ENCODE measurements at regions not wholly inside any gene's neighbourhood (a gene's known extent, or its start where the extent isn't known, plus 50 kb on each side); places are given as distances from the start of the nearest gene placed in this dataset.

DNA sequence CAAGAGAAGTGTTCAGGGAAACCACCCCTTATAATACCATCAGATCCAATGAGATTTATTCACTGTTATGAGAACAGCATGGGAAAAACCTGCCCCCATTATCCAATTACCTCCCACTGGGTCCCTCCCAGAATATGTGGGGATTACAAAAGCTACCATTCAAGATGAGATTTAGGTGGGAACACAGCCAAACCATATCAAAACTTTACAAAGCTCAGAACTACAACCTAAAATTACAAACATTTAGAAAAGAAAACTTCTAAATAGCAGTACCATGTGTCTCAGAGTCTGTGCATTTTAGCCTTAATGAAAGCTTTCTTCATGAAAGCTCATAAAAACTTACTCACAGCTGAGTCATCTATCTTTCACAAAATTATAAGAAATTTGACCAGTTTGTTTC, 1442.8 kb upstream of the PCDH7 start:
- Histone ChIP-seq H3K27ac (ENCODE audit: low read length) (no peak overlapping the region), H3K4me3 (ENCODE audit: low read depth in 1 of 2, low read length in 2 of 2) (no peak overlapping the region), H3K4me1 (ENCODE audit: control insufficient read depth in 1 of 2, insufficient read depth in 2 of 2, low read length in 2 of 2) (no peaks in the 10 kb centered on the region), H3K36me3 (ENCODE audit: control insufficient read depth in 1 of 2, insufficient read depth in 2 of 2, low read length in 2 of 2) (no peaks in the 10 kb centered on the region), H3K27me3 (ENCODE audit: low read depth, low read length) (no peaks in the 10 kb centered on the region), H3K9me3 (ENCODE audit: control insufficient read depth in 1 of 2, low read length in 2 of 2) (peaks cover 0 to 4% of the 10 kb centered on the region in 2 donors)

DNA sequence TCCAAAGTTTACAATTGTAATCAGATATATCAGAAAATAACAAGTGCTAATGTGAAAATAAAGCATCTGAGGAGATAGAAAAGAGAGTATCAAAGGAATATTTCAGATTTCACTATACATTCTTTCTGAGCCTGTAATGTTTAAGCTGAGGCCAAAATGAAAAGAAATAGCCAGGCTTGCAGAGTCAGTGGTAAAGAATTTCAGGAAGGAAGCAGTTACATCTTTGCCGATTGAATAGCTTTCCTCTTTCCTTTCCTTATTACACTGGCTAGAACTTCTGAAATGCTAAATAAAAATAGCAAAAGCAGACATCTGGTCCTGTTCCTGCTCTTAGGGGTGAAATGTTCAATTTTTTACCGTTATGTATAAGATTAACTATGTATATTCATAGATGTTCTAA, 1441.6 kb upstream of the PCDH7 start:
- Histone ChIP-seq H3K27ac (ENCODE audit: low read length) (no peak overlapping the region), H3K36me3 (ENCODE audit: control insufficient read depth in 1 of 2, insufficient read depth in 2 of 2, low read length in 2 of 2) (no peaks in the 10 kb centered on the region), H3K27me3 (ENCODE audit: low read depth, low read length) (no peaks in the 10 kb centered on the region), H3K4me3 (ENCODE audit: low read depth in 1 of 2, low read length in 2 of 2) (no peak overlapping the region), H3K4me1 (ENCODE audit: control insufficient read depth in 1 of 2, insufficient read depth in 2 of 2, low read length in 2 of 2) (no peaks in the 10 kb centered on the region), H3K9me3 (ENCODE audit: control insufficient read depth in 1 of 2, low read length in 2 of 2) (peaks cover 0 to 2% of the 10 kb centered on the region in 2 donors)

GRCh38 chr4:29289118-29289517, 1431.1 kb upstream of the PCDH7 start:
- Histone ChIP-seq H3K9me3 (ENCODE audit: control insufficient read depth in 1 of 2, low read length in 2 of 2) (no peaks in the 10 kb centered on the region), H3K36me3 (ENCODE audit: control insufficient read depth in 1 of 2, insufficient read depth in 2 of 2, low read length in 2 of 2) (no peaks in the 10 kb centered on the region), H3K4me1 (ENCODE audit: control insufficient read depth in 1 of 2, insufficient read depth in 2 of 2, low read length in 2 of 2) (no peaks in the 10 kb centered on the region), H3K27ac (ENCODE audit: low read length) (no peak overlapping the region), H3K4me3 (ENCODE audit: low read depth in 1 of 2, low read length in 2 of 2) (no peak overlapping the region), H3K27me3 (ENCODE audit: low read depth, low read length) (no peaks in the 10 kb centered on the region)

DNA sequence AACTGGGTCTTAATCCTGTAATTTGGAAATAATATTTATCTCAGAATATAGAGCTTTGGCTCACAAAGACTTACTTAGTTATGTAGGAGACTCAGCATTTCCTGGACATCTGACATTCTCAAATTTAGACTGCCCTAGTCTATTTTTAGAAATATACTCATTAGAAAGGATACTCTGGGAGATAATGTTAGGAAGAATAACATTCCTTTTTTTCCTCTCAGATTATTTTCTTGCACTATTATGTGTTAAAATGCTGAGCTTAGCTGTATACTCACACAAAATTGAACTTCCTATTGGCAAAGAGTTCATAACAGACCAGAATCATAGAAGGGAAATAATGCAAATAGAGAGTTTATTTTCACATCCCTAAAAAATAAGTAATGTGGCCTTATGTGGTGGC, 1424.9 kb upstream of the PCDH7 start:
- Histone ChIP-seq H3K27ac (ENCODE audit: low read length) (no peak overlapping the region), H3K4me3 (ENCODE audit: low read depth in 1 of 2, low read length in 2 of 2) (no peak overlapping the region), H3K36me3 (ENCODE audit: control insufficient read depth in 1 of 2, insufficient read depth in 2 of 2, low read length in 2 of 2) (no peaks in the 10 kb centered on the region), H3K4me1 (ENCODE audit: control insufficient read depth in 1 of 2, insufficient read depth in 2 of 2, low read length in 2 of 2) (no peaks in the 10 kb centered on the region), H3K9me3 (ENCODE audit: control insufficient read depth in 1 of 2, low read length in 2 of 2) (no peaks in the 10 kb centered on the region), H3K27me3 (ENCODE audit: low read depth, low read length) (no peaks in the 10 kb centered on the region)

DNA sequence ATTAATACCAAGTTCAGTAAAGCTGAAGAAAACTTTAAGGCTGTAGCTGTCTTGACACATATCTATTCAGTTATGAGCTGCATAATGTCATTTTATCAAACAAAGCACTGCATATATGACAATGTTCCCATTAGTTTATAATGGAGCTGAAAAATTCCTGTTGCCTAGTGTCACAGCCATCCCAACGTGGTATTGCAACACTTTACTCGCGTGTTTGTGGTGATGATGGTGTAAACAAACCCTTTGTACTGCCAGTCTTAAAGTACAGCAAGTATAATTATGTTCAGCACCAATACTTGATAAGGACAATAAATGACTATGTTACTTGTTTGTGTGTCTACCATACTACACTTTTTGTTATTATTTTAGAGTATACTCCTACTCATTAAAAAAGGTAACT, 1415.6 kb upstream of the PCDH7 start:
- H3K4me1 ChIP-seq (ENCODE audit: control insufficient read depth in 1 of 2, insufficient read depth in 2 of 2, low read length in 2 of 2): no peaks in the 10 kb centered on the region
- no peaks in the 10 kb centered on the region for H3K27me3 ChIP-seq (ENCODE audit: low read depth, low read length)
- H3K9me3 ChIP-seq (ENCODE audit: control insufficient read depth in 1 of 2, low read length in 2 of 2): no peaks in the 10 kb centered on the region
- no peaks in the 10 kb centered on the region for H3K36me3 ChIP-seq (ENCODE audit: control insufficient read depth in 1 of 2, insufficient read depth in 2 of 2, low read length in 2 of 2)
- H3K4me3 ChIP-seq (ENCODE audit: low read depth in 1 of 2, low read length in 2 of 2): no peak overlapping the region
- H3K27ac ChIP-seq (ENCODE audit: low read length): no peak overlapping the region

- no peaks in the 10 kb centered on the region for H3K9me3 ChIP-seq (ENCODE audit: control insufficient read depth in 1 of 2, low read length in 2 of 2)
- H3K4me1 ChIP-seq (ENCODE audit: control insufficient read depth in 1 of 2, insufficient read depth in 2 of 2, low read length in 2 of 2): no peaks in the 10 kb centered on the region
- no peaks in the 10 kb centered on the region for H3K27me3 ChIP-seq (ENCODE audit: low read depth, low read length)
- H3K27ac ChIP-seq (ENCODE audit: low read length): no peak overlapping the region
- no peak overlapping the region for H3K4me3 ChIP-seq (ENCODE audit: low read depth in 1 of 2, low read length in 2 of 2)
- no peaks in the 10 kb centered on the region for H3K36me3 ChIP-seq (ENCODE audit: control insufficient read depth in 1 of 2, insufficient read depth in 2 of 2, low read length in 2 of 2)
Measured at GRCh38 chr4:29307256-29307655, 1412.9 kb upstream of the PCDH7 start.

- Histone ChIP-seq H3K9me3 (ENCODE audit: control insufficient read depth in 1 of 2, low read length in 2 of 2) (no peaks in the 10 kb centered on the region), H3K4me3 (ENCODE audit: low read depth in 1 of 2, low read length in 2 of 2) (no peak overlapping the region), H3K27ac (ENCODE audit: low read length) (no peak overlapping the region), H3K4me1 (ENCODE audit: control insufficient read depth in 1 of 2, insufficient read depth in 2 of 2, low read length in 2 of 2) (no peaks in the 10 kb centered on the region), H3K27me3 (ENCODE audit: low read depth, low read length) (no peaks in the 10 kb centered on the region), H3K36me3 (ENCODE audit: control insufficient read depth in 1 of 2, insufficient read depth in 2 of 2, low read length in 2 of 2) (no peaks in the 10 kb centered on the region)
Measured at GRCh38 chr4:29307755-29308154, 1412.4 kb upstream of the PCDH7 start.

GRCh38 chr4:29309050-29309449, 1411.1 kb upstream of the PCDH7 start:
- H3K4me1 ChIP-seq (ENCODE audit: control insufficient read depth in 1 of 2, insufficient read depth in 2 of 2, low read length in 2 of 2): no peaks in the 10 kb centered on the region
- no peak overlapping the region for H3K27ac ChIP-seq (ENCODE audit: low read length)
- no peak overlapping the region for H3K4me3 ChIP-seq (ENCODE audit: low read depth in 1 of 2, low read length in 2 of 2)
- H3K36me3 ChIP-seq (ENCODE audit: control insufficient read depth in 1 of 2, insufficient read depth in 2 of 2, low read length in 2 of 2): no peaks in the 10 kb centered on the region
- no peaks in the 10 kb centered on the region for H3K27me3 ChIP-seq (ENCODE audit: low read depth, low read length)
- no peaks in the 10 kb centered on the region for H3K9me3 ChIP-seq (ENCODE audit: control insufficient read depth in 1 of 2, low read length in 2 of 2)

- no peak overlapping the region for H3K27ac ChIP-seq (ENCODE audit: low read length)
- H3K36me3 ChIP-seq (ENCODE audit: control insufficient read depth in 1 of 2, insufficient read depth in 2 of 2, low read length in 2 of 2): no peaks in the 10 kb centered on the region
- H3K4me1 ChIP-seq (ENCODE audit: control insufficient read depth in 1 of 2, insufficient read depth in 2 of 2, low read length in 2 of 2): no peaks in the 10 kb centered on the region
- H3K27me3 ChIP-seq (ENCODE audit: low read depth, low read length): no peaks in the 10 kb centered on the region
- no peak overlapping the region for H3K4me3 ChIP-seq (ENCODE audit: low read depth in 1 of 2, low read length in 2 of 2)
- no peaks in the 10 kb centered on the region for H3K9me3 ChIP-seq (ENCODE audit: control insufficient read depth in 1 of 2, low read length in 2 of 2)
Measured at GRCh38 chr4:29310252-29310651, 1409.9 kb upstream of the PCDH7 start.

GRCh38 chr4:29311247-29311646, 1408.9 kb upstream of the PCDH7 start:
- H3K9me3 ChIP-seq (ENCODE audit: control insufficient read depth in 1 of 2, low read length in 2 of 2): no peaks in the 10 kb centered on the region

DNA sequence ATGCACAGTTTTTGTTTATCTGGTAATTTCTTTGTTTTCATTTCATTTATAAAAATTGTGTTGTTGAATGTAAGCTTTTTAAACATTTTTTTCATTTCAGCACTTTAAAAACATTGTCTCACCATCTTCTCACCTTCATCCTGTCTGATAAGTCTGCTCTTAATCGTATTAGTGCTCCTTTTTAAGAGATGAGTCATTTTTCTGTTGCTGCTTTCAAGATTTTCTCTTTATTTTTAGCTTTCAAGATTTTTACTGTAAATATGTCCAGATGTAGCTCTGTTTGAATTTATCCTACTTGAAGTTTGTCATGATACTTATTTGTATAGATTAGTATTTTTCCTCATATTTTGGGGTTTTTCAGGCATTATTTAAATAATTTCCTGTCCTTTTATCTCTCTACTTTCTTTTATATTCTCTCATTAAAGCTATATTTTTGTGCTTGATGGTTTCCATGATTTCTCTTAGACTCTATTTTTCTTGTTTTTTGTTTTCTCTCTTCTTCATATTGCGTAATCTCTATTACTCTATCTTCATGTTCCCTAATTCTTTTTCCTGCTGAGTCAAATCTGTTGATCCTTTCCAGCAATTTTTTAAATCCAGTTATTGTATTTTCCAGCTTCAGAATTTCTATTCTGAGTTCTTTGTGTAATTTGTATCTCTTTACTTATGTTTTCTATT, 1400.4 kb upstream of the PCDH7 start:
- Histone ChIP-seq H3K9me3 (ENCODE audit: control insufficient read depth in 1 of 2, low read length in 2 of 2) (peaks cover 0 to 2% of the 10 kb centered on the region in 2 donors), H3K27me3 (ENCODE audit: low read depth, low read length) (no peaks in the 10 kb centered on the region), H3K4me3 (ENCODE audit: low read depth in 1 of 2, low read length in 2 of 2) (no peak overlapping the region), H3K4me1 (ENCODE audit: control insufficient read depth in 1 of 2, insufficient read depth in 2 of 2, low read length in 2 of 2) (no peaks in the 10 kb centered on the region), H3K36me3 (ENCODE audit: control insufficient read depth in 1 of 2, insufficient read depth in 2 of 2, low read length in 2 of 2) (no peaks in the 10 kb centered on the region), H3K27ac (ENCODE audit: low read length) (no peak overlapping the region)

More at GRCh38 chr4:29311247-29311646, 1408.9 kb upstream of the PCDH7 start:
- no peak overlapping the region for H3K27ac ChIP-seq (ENCODE audit: low read length)
- H3K27me3 ChIP-seq (ENCODE audit: low read depth, low read length): no peaks in the 10 kb centered on the region
- H3K4me3 ChIP-seq (ENCODE audit: low read depth in 1 of 2, low read length in 2 of 2): no peak overlapping the region
- H3K4me1 ChIP-seq (ENCODE audit: control insufficient read depth in 1 of 2, insufficient read depth in 2 of 2, low read length in 2 of 2): no peaks in the 10 kb centered on the region
- no peaks in the 10 kb centered on the region for H3K36me3 ChIP-seq (ENCODE audit: control insufficient read depth in 1 of 2, insufficient read depth in 2 of 2, low read length in 2 of 2)

DNA sequence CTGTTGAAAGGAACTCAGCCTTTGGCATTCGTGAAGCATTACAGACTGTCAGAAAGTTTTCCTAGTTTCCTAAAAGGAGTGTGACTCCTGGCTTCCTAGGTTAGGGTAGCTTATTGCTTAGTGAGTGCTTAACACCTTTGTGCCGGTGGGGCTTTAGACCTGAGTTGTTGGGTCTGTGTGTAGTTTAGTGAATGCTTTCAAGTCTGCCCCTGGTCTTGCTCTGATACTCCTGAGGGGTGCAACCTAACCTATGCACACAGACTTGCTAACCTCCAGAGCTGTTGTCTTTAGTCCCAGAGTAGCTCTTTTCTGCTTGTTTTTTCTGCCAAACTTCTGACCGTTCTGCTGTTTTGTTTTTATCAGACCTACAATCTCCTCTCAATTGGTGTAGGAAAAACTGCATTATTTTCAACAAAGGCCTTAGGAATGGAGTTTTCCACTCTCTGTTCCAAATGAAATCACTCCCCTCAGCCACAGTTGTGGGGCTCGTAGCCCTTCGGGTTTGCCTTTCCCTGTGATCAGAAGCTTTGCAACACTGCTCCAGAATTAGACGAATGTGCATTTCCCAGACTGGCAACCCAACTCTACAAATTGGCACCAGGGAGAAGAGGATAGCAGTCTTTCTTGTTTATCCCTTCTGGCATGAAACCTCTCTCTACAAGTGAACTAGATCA, 1399.1 kb upstream of the PCDH7 start:
- H3K36me3 ChIP-seq (ENCODE audit: control insufficient read depth in 1 of 2, insufficient read depth in 2 of 2, low read length in 2 of 2): no peaks in the 10 kb centered on the region
- H3K27me3 ChIP-seq (ENCODE audit: low read depth, low read length): no peaks in the 10 kb centered on the region
- no peaks in the 10 kb centered on the region for H3K4me1 ChIP-seq (ENCODE audit: control insufficient read depth in 1 of 2, insufficient read depth in 2 of 2, low read length in 2 of 2)
- H3K9me3 ChIP-seq (ENCODE audit: control insufficient read depth in 1 of 2, low read length in 2 of 2): peaks cover 0 to 2% of the 10 kb centered on the region in 2 donors
- H3K27ac ChIP-seq (ENCODE audit: low read length): no peak overlapping the region
- no peak overlapping the region for H3K4me3 ChIP-seq (ENCODE audit: low read depth in 1 of 2, low read length in 2 of 2)
